MG63 (cell line): ENCODE measurements at regions not wholly inside any gene's neighbourhood (a gene's known extent, or its start where the extent isn't known, plus 50 kb on each side); places are given as distances from the start of the nearest gene placed in this dataset.
"Not testable (repeated sequence)": the region's sequence is repeated elsewhere in the genome, so short reads cannot be mapped to it uniquely, and the experiment has no call there.

ENCODE experiments used
- DNase-seq: peaks from one replicate; pipeline ENCODE4 v3.0.0-alpha.2; 2020
- H3K27me3 ChIP-seq: fragments of 250-450 bp; sonication (Bioruptor Pico); 2 replicates; pipeline ENCODE4 v1.5.1; 2020; ENCODE audit warnings: mild to moderate bottlenecking, moderate library complexity
- H3K36me3 ChIP-seq: fragments of 250-450 bp; sonication (Bioruptor Pico); 2 replicates; pipeline ENCODE4 v1.5.1; 2020; ENCODE audit warnings: mild to moderate bottlenecking, moderate library complexity
- H3K4me3 ChIP-seq: fragments of 250-450 bp; sonication (Bioruptor Pico); 2 replicates; pipeline ENCODE4 v1.5.1; 2020; ENCODE audit warnings: mild to moderate bottlenecking, moderate library complexity
- H3K9me3 ChIP-seq: fragments of 250-450 bp; sonication (Bioruptor Pico); 2 replicates; pipeline ENCODE4 v1.5.1; 2020; ENCODE audit warnings: mild to moderate bottlenecking, moderate library complexity

GRCh38 chr14:25406818-25407217 is 356.9 kb upstream of the STXBP6 start:
- no peaks in the 10 kb centered on the region for H3K36me3 ChIP-seq
- no peak for DNase-seq
- no peaks in the 10 kb centered on the region for H3K27me3 ChIP-seq
- H3K4me3 ChIP-seq = no peak overlapping the region
- no peaks in the 10 kb centered on the region for H3K9me3 ChIP-seq

DNA sequence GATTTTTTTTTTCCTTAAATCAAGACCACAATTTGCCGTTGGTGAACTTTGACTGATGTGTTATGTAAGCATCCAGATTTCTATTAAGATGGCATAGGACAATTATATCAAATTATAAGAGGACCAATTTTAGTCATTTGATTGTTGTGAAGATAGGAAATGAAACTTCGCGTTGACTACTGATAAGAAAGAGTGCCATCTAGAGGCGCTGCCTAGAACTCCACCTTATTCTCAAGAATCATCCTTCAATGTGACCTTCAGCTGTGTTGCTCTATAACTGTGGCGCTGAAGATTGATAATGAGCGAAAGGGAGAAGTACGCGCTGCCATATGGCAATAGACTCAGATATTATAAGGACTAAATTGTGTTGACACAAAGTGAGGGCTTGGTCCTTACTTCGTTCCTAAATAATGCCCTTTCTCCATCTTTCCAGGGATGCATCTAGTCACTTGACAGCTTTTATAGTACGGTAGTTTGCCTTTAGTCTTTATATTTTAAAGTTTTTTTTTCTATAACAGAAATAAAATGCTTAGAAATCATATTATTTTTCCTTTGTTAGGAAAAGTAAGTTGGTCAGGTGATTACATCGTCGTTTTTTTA is 350.8 kb upstream of the STXBP6 start:
- no peaks in the 10 kb centered on the region for H3K27me3 ChIP-seq
- no peak overlapping the region for H3K4me3 ChIP-seq
- DNase-seq = no peak
- H3K36me3 ChIP-seq = no peaks in the 10 kb centered on the region
- no peaks in the 10 kb centered on the region for H3K9me3 ChIP-seq

GRCh38 chr14:25396128-25396527 is 346.2 kb upstream of the STXBP6 start:
- H3K36me3 ChIP-seq = no peaks in the 10 kb centered on the region
- no peak overlapping the region for H3K4me3 ChIP-seq
- H3K9me3 ChIP-seq = no peaks in the 10 kb centered on the region
- no peaks in the 10 kb centered on the region for H3K27me3 ChIP-seq
- no peak for DNase-seq

GRCh38 chr14:25394791-25395391 is 344.9 kb upstream of the STXBP6 start:
- Histone ChIP-seq H3K36me3 (no peaks in the 10 kb centered on the region), H3K9me3 (no peaks in the 10 kb centered on the region), H3K27me3 (no peaks in the 10 kb centered on the region), H3K4me3 (no peak overlapping the region)
- no peak for DNase-seq

GRCh38 chr14:25394356-25394755 is 344.4 kb upstream of the STXBP6 start:
- H3K4me3 ChIP-seq = no peak overlapping the region
- no peaks in the 10 kb centered on the region for H3K36me3 ChIP-seq
- H3K9me3 ChIP-seq = no peaks in the 10 kb centered on the region
- no peak for DNase-seq
- no peaks in the 10 kb centered on the region for H3K27me3 ChIP-seq

DNA sequence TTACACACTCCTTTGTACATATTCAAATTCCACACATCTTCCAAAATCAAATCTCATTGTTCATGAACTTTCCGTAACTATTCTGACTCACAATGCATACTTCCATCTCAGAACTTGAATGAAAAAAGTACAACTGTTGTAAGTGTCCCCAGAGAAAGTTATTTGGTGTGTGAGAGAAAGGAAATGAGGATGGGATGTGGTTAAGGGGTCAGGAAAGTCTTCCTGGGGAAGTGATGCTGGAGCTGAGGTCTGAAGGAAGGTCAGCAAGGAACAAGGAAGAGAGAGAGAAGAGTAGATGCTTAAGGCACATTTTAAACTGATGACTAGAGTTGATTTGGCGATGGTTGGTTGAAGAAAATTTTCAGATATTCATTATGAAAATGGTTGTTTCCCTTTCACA is 340.0 kb upstream of the STXBP6 start:
- DNase-seq = no peak
- no peaks in the 10 kb centered on the region for H3K27me3 ChIP-seq
- H3K36me3 ChIP-seq = no peaks in the 10 kb centered on the region
- no peaks in the 10 kb centered on the region for H3K9me3 ChIP-seq
- no peak overlapping the region for H3K4me3 ChIP-seq

DNA sequence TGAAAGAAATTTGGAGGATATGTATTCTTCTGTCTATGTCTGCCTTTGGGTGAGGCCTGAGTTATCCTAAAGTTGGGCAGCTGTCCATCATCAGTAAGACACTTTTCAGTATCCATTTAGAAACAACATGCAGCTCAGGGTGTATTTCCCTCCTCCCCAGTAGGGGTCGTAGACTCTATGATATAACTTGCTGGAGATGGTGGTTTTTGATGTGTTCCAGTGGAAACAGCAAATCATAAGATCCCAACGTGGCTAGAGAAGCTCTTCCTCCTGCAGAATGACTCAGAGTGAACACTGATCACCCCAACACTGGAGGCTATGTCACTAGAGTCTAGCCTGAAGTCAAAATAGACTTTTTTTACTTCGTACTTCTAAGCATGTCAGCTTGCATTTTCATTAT is 331.6 kb upstream of the STXBP6 start:
- DNase-seq = no peak
- no peaks in the 10 kb centered on the region for H3K36me3 ChIP-seq

GRCh38 chr14:25375639-25376038 is 325.7 kb upstream of the STXBP6 start:
- Histone ChIP-seq H3K4me3 (no peak overlapping the region), H3K27me3 (no peaks in the 10 kb centered on the region), H3K36me3 (no peaks in the 10 kb centered on the region), H3K9me3 (no peaks in the 10 kb centered on the region)
- DNase-seq = no peak

More for the DNA sequence above, 331.6 kb upstream of the STXBP6 start:
- Histone ChIP-seq H3K4me3 (no peak overlapping the region), H3K9me3 (no peaks in the 10 kb centered on the region), H3K27me3 (no peaks in the 10 kb centered on the region)

DNA sequence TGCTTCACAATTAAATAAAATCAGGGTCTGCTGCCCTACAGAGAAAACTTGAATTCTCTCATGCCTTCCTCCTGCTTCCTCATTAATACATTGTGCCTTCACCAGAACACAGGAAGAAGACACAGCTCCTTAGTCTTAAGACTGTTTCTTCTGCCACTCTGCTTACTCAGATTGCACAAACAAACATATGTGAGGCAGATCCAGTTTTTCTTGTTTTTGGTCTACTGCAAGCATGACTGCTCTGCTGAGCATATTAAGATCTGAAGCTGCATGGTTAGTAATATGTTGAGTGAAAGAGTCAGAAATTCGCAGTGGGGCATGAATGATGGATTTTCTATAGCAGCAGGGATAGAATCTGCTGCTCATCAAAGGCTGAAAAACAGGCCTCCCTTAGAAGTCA is 321.1 kb upstream of the STXBP6 start:
- DNase-seq = no peak
- no peaks in the 10 kb centered on the region for H3K36me3 ChIP-seq
- no peaks in the 10 kb centered on the region for H3K27me3 ChIP-seq
- H3K4me3 ChIP-seq = no peak overlapping the region
- H3K9me3 ChIP-seq = no peaks in the 10 kb centered on the region

DNA sequence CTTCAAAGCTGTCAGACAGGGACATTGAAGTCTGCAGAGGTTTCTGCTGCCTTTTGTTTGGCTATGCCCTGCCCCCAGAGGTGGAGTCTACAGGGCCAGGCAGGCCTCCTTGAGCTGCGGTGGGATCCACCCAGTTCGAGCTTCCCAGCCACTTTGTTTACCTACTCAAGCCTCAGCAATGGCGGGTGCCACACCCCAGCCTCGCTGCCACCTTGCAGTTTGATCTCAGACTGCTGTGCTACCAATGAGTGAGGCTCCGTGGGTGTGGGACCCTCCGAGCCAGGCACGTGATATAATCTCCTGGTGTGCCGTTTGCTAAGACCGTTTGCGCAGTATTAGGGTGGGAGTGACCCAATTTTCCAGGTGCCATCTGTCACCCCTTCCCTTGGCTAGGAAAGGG is 320.1 kb upstream of the STXBP6 start:
- DNase-seq, H3K27me3 ChIP-seq, H3K9me3 ChIP-seq, H3K4me3 ChIP-seq, H3K36me3 ChIP-seq: not testable (repeated sequence)

- DNase-seq = no peak
- Histone ChIP-seq H3K36me3 (no peaks in the 10 kb centered on the region), H3K27me3 (no peaks in the 10 kb centered on the region), H3K9me3 (no peaks in the 10 kb centered on the region), H3K4me3 (no peak overlapping the region)
These were observed 308.4 kb upstream of the STXBP6 start for GRCh38 chr14:25358330-25358729.

DNA sequence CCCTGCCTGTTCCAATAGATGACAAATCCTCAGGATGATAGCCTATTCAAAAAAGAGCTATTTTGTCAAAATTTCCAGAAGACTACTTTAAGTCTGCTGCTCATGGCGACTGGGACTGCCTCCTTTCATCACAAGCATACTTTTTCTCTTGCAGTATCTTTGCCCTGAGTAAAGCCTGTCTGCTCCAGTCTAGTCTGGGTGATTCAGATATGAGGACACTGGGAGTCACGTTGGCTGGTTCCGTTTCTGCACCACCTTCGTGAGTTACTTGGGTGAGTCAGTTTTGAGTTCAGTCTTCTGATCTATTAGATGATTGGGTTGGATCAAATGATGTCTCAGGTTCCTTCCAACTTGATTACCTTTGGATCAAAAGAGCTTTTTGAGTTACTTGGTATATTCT is 301.3 kb upstream of the STXBP6 start:
- Histone ChIP-seq H3K9me3 (no peaks in the 10 kb centered on the region), H3K4me3 (no peak overlapping the region), H3K27me3 (no peaks in the 10 kb centered on the region), H3K36me3 (no peaks in the 10 kb centered on the region)
- DNase-seq = no peak

DNA sequence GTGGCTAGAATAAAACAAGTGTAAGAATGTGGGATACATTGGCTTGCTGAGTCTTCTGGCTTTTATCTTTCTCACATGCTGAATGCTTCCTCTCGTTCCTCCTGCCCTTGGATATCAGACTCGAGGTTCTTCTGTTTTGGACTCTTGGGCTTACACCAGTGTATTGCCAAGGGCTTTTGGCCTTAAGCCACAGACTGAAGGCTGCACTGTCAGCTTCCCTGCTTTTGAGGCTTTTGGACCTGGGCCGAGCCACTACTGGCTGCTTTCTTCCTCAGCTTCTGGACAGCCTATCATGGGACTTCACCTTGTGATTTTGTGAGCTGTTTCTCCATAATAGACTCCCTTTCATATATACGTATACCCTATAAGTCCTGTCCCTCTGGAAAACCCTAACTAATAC is 300.9 kb upstream of the STXBP6 start:
- H3K36me3 ChIP-seq = no peaks in the 10 kb centered on the region
- no peak overlapping the region for H3K4me3 ChIP-seq
- no peaks in the 10 kb centered on the region for H3K9me3 ChIP-seq
- no peaks in the 10 kb centered on the region for H3K27me3 ChIP-seq
- no peak for DNase-seq

- Histone ChIP-seq H3K27me3 (no peaks in the 10 kb centered on the region), H3K9me3 (no peaks in the 10 kb centered on the region), H3K36me3 (no peaks in the 10 kb centered on the region), H3K4me3 (no peak overlapping the region)
- no peak for DNase-seq
These were observed 300.1 kb upstream of the STXBP6 start for GRCh38 chr14:25350021-25350420.

DNA sequence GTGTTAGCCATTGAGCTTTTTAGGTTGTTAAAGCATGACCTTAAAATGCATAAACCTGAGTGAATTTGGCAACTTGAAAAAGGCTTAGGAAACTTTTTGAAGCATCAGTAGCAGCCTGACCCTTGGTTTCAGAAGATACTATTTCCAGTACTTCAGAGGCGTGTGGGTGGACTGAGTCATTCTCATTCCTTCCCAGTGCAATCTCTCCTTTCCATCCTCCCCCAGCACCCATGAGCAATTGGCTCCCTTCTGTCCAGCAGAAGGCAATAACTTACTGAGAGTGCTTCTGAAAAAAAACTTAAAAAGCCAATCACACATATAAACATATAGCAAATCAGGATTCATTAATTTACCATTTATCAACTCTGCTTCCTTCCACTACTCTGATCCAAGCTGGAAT is 299.3 kb upstream of the STXBP6 start:
- no peaks in the 10 kb centered on the region for H3K27me3 ChIP-seq
- no peaks in the 10 kb centered on the region for H3K36me3 ChIP-seq
- DNase-seq = no peak
- no peak overlapping the region for H3K4me3 ChIP-seq
- H3K9me3 ChIP-seq = no peaks in the 10 kb centered on the region

GRCh38 chr14:25340882-25341281 is 290.9 kb upstream of the STXBP6 start:
- H3K4me3 ChIP-seq = no peak overlapping the region
- H3K27me3 ChIP-seq = no peaks in the 10 kb centered on the region
- no peaks in the 10 kb centered on the region for H3K9me3 ChIP-seq
- DNase-seq = no peak
- H3K36me3 ChIP-seq = no peaks in the 10 kb centered on the region

DNA sequence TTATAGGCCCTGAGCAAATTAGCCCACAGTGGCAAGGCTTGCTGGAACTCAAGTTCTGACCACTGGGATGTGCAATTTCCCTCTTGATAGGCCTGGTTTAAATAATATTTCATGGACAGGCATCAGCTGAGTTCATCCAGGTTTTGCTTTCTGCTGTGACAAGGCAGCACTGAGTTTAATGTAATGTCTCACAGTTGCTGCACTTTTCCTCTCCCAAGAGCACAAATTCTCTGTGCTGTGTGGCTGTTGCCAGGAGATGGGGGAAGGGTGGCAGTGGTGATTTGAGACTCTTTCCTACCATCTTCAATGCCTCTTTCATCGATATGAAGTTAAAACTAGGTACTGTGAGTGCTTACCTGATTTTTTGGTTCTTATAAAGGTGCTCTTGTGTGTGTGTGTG is 272.8 kb upstream of the STXBP6 start:
- Histone ChIP-seq H3K36me3 (no peaks in the 10 kb centered on the region), H3K4me3 (no peak overlapping the region), H3K27me3 (no peaks in the 10 kb centered on the region), H3K9me3 (no peaks in the 10 kb centered on the region)
- no peak for DNase-seq

DNA sequence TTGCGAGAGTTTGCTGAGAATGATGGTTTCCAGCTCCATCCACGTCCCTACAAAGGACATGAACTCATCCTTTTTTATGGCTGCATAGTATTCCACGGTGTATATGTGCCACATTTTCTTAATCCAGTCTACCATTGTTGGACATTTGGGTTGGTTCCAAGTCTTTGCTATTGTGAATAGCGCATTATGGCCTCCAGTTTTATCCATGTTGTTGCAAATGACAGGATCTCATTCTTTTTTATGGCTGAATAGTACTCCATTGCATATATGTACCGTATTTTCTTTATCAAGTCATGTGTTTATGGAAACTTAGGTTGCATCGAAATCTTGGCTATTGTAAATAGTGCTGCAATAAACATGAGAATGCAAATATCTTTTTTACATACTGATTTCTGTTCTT is 266.1 kb upstream of the STXBP6 start:
- H3K4me3 ChIP-seq, H3K9me3 ChIP-seq, DNase-seq, H3K36me3 ChIP-seq, H3K27me3 ChIP-seq: not testable (repeated sequence)

GRCh38 chr14:25308244-25308643 is 258.3 kb upstream of the STXBP6 start:
- H3K4me3 ChIP-seq = no peak overlapping the region
- no peaks in the 10 kb centered on the region for H3K36me3 ChIP-seq
- H3K27me3 ChIP-seq = no peaks in the 10 kb centered on the region
- H3K9me3 ChIP-seq = no peaks in the 10 kb centered on the region
- DNase-seq = no peak
